ENCODE measurements at regions not wholly inside any gene's neighbourhood (a gene's known extent, or its start where the extent isn't known, plus 50 kb on each side); places are given as distances from the start of the nearest gene placed in this dataset.

DNA sequence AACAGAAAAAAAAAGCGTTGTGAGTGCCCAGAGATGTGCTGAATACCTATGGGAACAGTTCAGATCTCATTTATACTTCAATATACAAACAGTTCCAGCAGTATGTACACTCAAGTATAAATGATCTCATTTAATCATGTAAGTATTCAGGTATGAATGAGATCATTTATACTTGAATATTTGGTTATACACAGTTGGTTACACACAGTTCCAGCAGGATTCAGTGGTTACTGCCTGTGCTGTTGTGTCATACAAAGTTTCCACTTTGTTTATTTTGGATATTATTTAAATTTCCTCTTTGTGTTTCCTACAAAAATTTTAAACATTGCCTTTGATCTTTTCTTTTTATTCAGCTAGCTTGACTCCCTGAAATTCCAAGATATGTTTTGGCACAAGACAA lies 293.5 kb upstream of the SLC39A10 start:
- no peaks in the 10 kb centered on the region for H3K36me3 ChIP-seq (ENCODE audit: control insufficient read depth in 2 of 3, insufficient read depth in 3 of 3, low read length in 3 of 3)
- TF ChIP-seq, protein P1, sequence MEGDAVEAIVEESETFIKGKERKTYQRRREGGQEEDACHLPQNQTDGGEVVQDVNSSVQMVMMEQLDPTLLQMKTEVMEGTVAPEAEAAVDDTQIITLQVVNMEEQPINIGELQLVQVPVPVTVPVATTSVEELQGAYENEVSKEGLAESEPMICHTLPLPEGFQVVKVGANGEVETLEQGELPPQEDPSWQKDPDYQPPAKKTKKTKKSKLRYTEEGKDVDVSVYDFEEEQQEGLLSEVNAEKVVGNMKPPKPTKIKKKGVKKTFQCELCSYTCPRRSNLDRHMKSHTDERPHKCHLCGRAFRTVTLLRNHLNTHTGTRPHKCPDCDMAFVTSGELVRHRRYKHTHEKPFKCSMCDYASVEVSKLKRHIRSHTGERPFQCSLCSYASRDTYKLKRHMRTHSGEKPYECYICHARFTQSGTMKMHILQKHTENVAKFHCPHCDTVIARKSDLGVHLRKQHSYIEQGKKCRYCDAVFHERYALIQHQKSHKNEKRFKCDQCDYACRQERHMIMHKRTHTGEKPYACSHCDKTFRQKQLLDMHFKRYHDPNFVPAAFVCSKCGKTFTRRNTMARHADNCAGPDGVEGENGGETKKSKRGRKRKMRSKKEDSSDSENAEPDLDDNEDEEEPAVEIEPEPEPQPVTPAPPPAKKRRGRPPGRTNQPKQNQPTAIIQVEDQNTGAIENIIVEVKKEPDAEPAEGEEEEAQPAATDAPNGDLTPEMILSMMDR (IDR thresholded peaks at IDR 0.05; ENCODE audit: borderline replicate concordance, extremely low read depth, insufficient read depth), result no peak
- no peak overlapping the region for H3K4me3 ChIP-seq (ENCODE audit: low read length in 3 of 3)
- DNase-seq (peak in 1 of 5 donors; percentile 4), FAIRE-seq (no peak)
- no peak overlapping the region for H3K9ac ChIP-seq (ENCODE audit: low read length in 3 of 3)
- H3K27me3 ChIP-seq (ENCODE audit: control insufficient read depth, insufficient read depth, low read length), result no peaks in the 10 kb centered on the region
- intact Hi-C loops (cut with DNase I), result no loop called here
- H3K4me1 ChIP-seq (ENCODE audit: control insufficient read depth in 2 of 3, insufficient read depth in 2 of 3, low read depth in 1 of 3, low read length in 3 of 3), result no peaks in the 10 kb centered on the region
- no peak overlapping the region for H3K27ac ChIP-seq (ENCODE audit: low read depth in 2 of 2, low read length in 2 of 2)
- no peaks in the 10 kb centered on the region for H3K9me3 ChIP-seq (ENCODE audit: control insufficient read depth in 2 of 3, insufficient read depth in 1 of 3, low read length in 3 of 3)

DNA sequence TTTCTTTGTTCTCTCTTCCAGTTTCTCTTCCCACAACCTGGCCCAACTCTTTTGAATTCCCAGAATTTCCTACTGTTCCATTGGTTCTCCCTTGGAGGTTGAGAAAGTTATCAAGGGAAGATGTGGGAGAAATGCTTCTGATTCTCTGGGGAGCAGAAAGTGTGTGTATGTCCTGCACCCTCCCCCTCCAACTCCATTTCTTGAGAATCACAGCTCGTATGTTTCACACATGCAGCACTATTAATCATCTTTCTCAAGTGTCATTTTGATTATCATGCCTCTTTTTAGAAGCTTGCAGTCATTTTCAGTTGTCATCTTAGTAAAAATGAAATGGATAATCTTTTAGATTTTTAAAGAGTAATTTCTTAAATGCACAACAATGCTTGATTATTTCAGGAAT lies 296.8 kb upstream of the SLC39A10 start:
- no peak overlapping the region for H3K27ac ChIP-seq (ENCODE audit: low read depth in 2 of 2, low read length in 2 of 2)
- no peak overlapping the region for H3K4me3 ChIP-seq (ENCODE audit: low read length in 3 of 3)
- DNase-seq (no peak), FAIRE-seq (no peak)
- no peaks in the 10 kb centered on the region for H3K36me3 ChIP-seq (ENCODE audit: control insufficient read depth in 2 of 3, insufficient read depth in 3 of 3, low read length in 3 of 3)
- H3K9me3 ChIP-seq (ENCODE audit: control insufficient read depth in 2 of 3, insufficient read depth in 1 of 3, low read length in 3 of 3), result no peaks in the 10 kb centered on the region
- intact Hi-C loops (cut with DNase I), result no loop called here
- TF ChIP-seq, protein P1 (IDR thresholded peaks at IDR 0.05; ENCODE audit: borderline replicate concordance, extremely low read depth, insufficient read depth), result no peak
- no peak overlapping the region for H3K9ac ChIP-seq (ENCODE audit: low read length in 3 of 3)
- no peaks in the 10 kb centered on the region for H3K27me3 ChIP-seq (ENCODE audit: control insufficient read depth, insufficient read depth, low read length)
- no peaks in the 10 kb centered on the region for H3K4me1 ChIP-seq (ENCODE audit: control insufficient read depth in 2 of 3, insufficient read depth in 2 of 3, low read depth in 1 of 3, low read length in 3 of 3)

DNA sequence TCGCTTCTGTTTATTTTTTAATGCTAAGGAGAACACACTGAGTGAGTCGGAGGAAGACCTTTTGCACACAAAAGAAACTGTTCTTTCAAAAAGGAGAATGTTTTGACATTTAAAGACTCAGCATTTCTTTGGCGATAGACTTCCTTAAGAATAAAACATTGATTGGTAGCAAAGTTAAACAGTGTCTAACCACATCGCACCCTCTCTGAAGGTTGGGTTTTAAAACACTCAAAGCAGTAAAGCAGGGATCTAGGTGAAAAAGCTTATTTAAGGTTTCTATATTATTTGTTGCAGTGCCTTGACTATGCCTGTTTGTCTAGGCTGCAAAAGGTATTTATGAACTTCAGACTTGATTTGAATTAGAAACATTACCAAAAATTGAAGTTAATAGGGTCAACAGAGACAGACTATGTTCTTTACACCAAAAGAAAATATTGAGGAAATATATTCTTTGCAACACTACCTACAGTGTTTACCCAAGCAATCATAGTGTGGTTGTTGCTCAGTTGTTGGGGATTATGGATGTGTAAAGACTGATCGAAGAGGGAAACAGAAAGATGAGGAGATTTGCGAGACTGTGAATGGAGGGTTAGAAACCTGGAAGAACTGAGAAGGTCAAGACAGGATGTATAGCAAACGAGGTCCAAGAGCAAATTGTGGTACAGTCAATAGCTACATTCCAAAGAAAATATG lies 297.8 kb upstream of the SLC39A10 start:
- no peaks in the 10 kb centered on the region for H3K36me3 ChIP-seq (ENCODE audit: control insufficient read depth in 2 of 3, insufficient read depth in 3 of 3, low read length in 3 of 3)
- DNase-seq (no peak), FAIRE-seq (no peak)
- no peak overlapping the region for H3K27ac ChIP-seq (ENCODE audit: low read depth in 2 of 2, low read length in 2 of 2)
- no peak overlapping the region for H3K4me3 ChIP-seq (ENCODE audit: low read length in 3 of 3)
- H3K9me3 ChIP-seq (ENCODE audit: control insufficient read depth in 2 of 3, insufficient read depth in 1 of 3, low read length in 3 of 3), result no peaks in the 10 kb centered on the region
- intact Hi-C loops (cut with DNase I), result no loop called here
- H3K4me1 ChIP-seq (ENCODE audit: control insufficient read depth in 2 of 3, insufficient read depth in 2 of 3, low read depth in 1 of 3, low read length in 3 of 3), result no peaks in the 10 kb centered on the region
- TF ChIP-seq, protein P1 (IDR thresholded peaks at IDR 0.05; ENCODE audit: borderline replicate concordance, extremely low read depth, insufficient read depth), result no peak
- no peaks in the 10 kb centered on the region for H3K27me3 ChIP-seq (ENCODE audit: control insufficient read depth, insufficient read depth, low read length)
- H3K9ac ChIP-seq (ENCODE audit: low read length in 3 of 3), result no peak overlapping the region
